Astrocyte (in vitro differentiated cells and primary cell): ENCODE measurements at regions not wholly inside any gene's neighbourhood (a gene's known extent, or its start where the extent isn't known, plus 50 kb on each side); places are given as distances from the start of the nearest gene placed in this dataset.

Experiments used
- DNase-seq: peaks from one replicate; pipeline ENCODE4 v3.0.0-alpha.2; 2010; ENCODE audit warnings: low read depth
- FAIRE-seq: peaks from 2 replicates; lab custom pipeline; 2011; peaks lifted over from hg19 to GRCh38; lab: Jason Lieb, UNC
- H2AFZ ChIP-seq: 2 replicates; pipeline ENCODE4 v1.6.0; 2012; ENCODE audit warnings: low read depth, low read length, inconsistent platforms
- H3K27ac ChIP-seq: 2 replicates; pipeline ENCODE4 v1.5.1; 2011; ENCODE audit warnings: low read depth, low read length, inconsistent platforms
- H3K27me3 ChIP-seq: 2 replicates; pipeline ENCODE4 v1.6.0; 2011; ENCODE audit warnings: low read length, inconsistent platforms; ENCODE audit not compliant: insufficient read depth
- H3K36me3 ChIP-seq: 2 replicates; pipeline ENCODE4 v1.5.1; 2011; ENCODE audit warnings: low read length, inconsistent platforms; ENCODE audit not compliant: insufficient read depth
- H3K4me1 ChIP-seq: 2 replicates; pipeline ENCODE4 v1.5.1; 2011; ENCODE audit warnings: low read length, inconsistent platforms; ENCODE audit not compliant: insufficient read depth
- H3K4me2 ChIP-seq: 2 replicates; pipeline ENCODE4 v1.6.0; 2012; ENCODE audit warnings: low read length, inconsistent platforms
- H3K4me3 ChIP-seq: 2 replicates; pipeline ENCODE4 v1.5.1; 2011; ENCODE audit warnings: low read depth, mild to moderate bottlenecking, low read length, inconsistent platforms; ENCODE audit not compliant: insufficient read depth
- H3K79me2 ChIP-seq: 2 replicates; pipeline ENCODE4 v1.6.0; 2012; ENCODE audit warnings: mild to moderate bottlenecking, low read length, inconsistent platforms; ENCODE audit not compliant: insufficient read depth
- H3K9ac ChIP-seq: 2 replicates; pipeline ENCODE4 v1.6.0; 2012; ENCODE audit warnings: mild to moderate bottlenecking, low read length, inconsistent platforms
- H3K9me3 ChIP-seq: 2 replicates; pipeline ENCODE4 v1.5.1; 2012; ENCODE audit warnings: low read depth, mild to moderate bottlenecking, low read length, inconsistent platforms; ENCODE audit not compliant: insufficient read depth
- H4K20me1 ChIP-seq: 2 replicates; pipeline ENCODE4 v1.6.0; 2012; ENCODE audit warnings: low read length, inconsistent platforms; ENCODE audit not compliant: insufficient read depth
- H3K27ac Mint-ChIP-seq: one replicate; pipeline ENCODE4 v1.8.0; 2021; ENCODE audit warnings: mild to moderate bottlenecking, mixed read lengths; ENCODE audit not compliant: unreplicated experiment
- H3K27me3 Mint-ChIP-seq: one replicate; pipeline ENCODE4 v1.8.0; 2021; ENCODE audit warnings: low read depth, mixed read lengths; ENCODE audit not compliant: unreplicated experiment
- H3K36me3 Mint-ChIP-seq: one replicate; pipeline ENCODE4 v1.8.0; 2021; ENCODE audit warnings: low read depth, mixed read lengths; ENCODE audit not compliant: unreplicated experiment
- H3K4me1 Mint-ChIP-seq: one replicate; pipeline ENCODE4 v1.8.0; 2021; ENCODE audit warnings: low read depth, mixed read lengths; ENCODE audit not compliant: unreplicated experiment
- H3K4me3 Mint-ChIP-seq: one replicate; pipeline ENCODE4 v1.8.0; 2021; ENCODE audit warnings: mild to moderate bottlenecking, moderate library complexity, mixed read lengths; ENCODE audit not compliant: unreplicated experiment
- H3K9me3 Mint-ChIP-seq: one replicate; pipeline ENCODE4 v1.8.0; 2021; ENCODE audit warnings: mild to moderate bottlenecking, mixed read lengths; ENCODE audit not compliant: unreplicated experiment
- CTCF ChIP-seq: IDR thresholded peaks from 2 replicates; pipeline ENCODE4 v1.5.1; 2011; ENCODE audit warnings: low read depth, mild to moderate bottlenecking, inconsistent platforms, low read length, moderate library complexity; ENCODE audit not compliant: insufficient read depth
- EZH2 ChIP-seq: IDR thresholded peaks from 2 replicates; pipeline ENCODE4 v1.6.1; 2012; ENCODE audit warnings: mild to moderate bottlenecking, low read length, inconsistent platforms; ENCODE audit not compliant: insufficient read depth

- no peak for TF ChIP-seq EZH2
- TF ChIP-seq CTCF, result no peak
- no peak for FAIRE-seq
Observed at GRCh38 chr7:109945820-109946518, 1145.0 kb upstream of the LRRN3 start.

GRCh38 chr7:109950256-109950655, 1140.7 kb upstream of the LRRN3 start:
- Histone ChIP-seq H3K36me3 (no peaks in the 10 kb centered on the region), H3K4me3 (no peak overlapping the region), H3K79me2 (no peaks in the 10 kb centered on the region), H4K20me1 (no peaks in the 10 kb centered on the region), H3K4me1 (no peaks in the 10 kb centered on the region), H3K27ac (no peak overlapping the region), H2AFZ (no peak overlapping the region), H3K9me3 (no peaks in the 10 kb centered on the region), H3K9ac (no peak overlapping the region), H3K27me3 (no peaks in the 10 kb centered on the region), H3K4me2 (no peak overlapping the region)
- DNase-seq (no peak), FAIRE-seq (no peak)
- peaks cover 2% of the 10 kb centered on the region for H3K9me3 Mint-ChIP-seq
- TF ChIP-seq CTCF (no peak), EZH2 (no peak)
- H3K36me3 Mint-ChIP-seq, result no peaks in the 10 kb centered on the region
- H3K4me1 Mint-ChIP-seq, result peaks cover 11% of the 10 kb centered on the region
- no peak overlapping the region for H3K27ac Mint-ChIP-seq
- H3K27me3 Mint-ChIP-seq, result no peaks in the 10 kb centered on the region
- H3K4me3 Mint-ChIP-seq, result no peak overlapping the region

More at GRCh38 chr7:109945820-109946518, 1145.0 kb upstream of the LRRN3 start:
- DNase-seq, result no peak
- H3K27ac Mint-ChIP-seq, result no peak overlapping the region
- no peaks in the 10 kb centered on the region for H3K27me3 Mint-ChIP-seq
- no peaks in the 10 kb centered on the region for H3K9me3 ChIP-seq
- peaks cover 9% of the 10 kb centered on the region for H3K4me1 Mint-ChIP-seq
- H3K4me1 ChIP-seq, result no peaks in the 10 kb centered on the region
- H3K9ac ChIP-seq, result no peak overlapping the region
- no peak overlapping the region for H3K27ac ChIP-seq
- H3K36me3 ChIP-seq, result no peaks in the 10 kb centered on the region
- no peaks in the 10 kb centered on the region for H4K20me1 ChIP-seq
- H2AFZ ChIP-seq, result no peak overlapping the region
- no peaks in the 10 kb centered on the region for H3K36me3 Mint-ChIP-seq
- no peak overlapping the region for H3K4me3 ChIP-seq
- H3K4me2 ChIP-seq, result no peak overlapping the region
- no peak overlapping the region for H3K4me3 Mint-ChIP-seq
- no peaks in the 10 kb centered on the region for H3K27me3 ChIP-seq
- H3K79me2 ChIP-seq, result no peaks in the 10 kb centered on the region
- no peaks in the 10 kb centered on the region for H3K9me3 Mint-ChIP-seq
